ENCODE measurements at regions not wholly inside any gene's neighbourhood (a gene's known extent, or its start where the extent isn't known, plus 50 kb on each side); places are given as distances from the start of the nearest gene placed in this dataset.

DNA sequence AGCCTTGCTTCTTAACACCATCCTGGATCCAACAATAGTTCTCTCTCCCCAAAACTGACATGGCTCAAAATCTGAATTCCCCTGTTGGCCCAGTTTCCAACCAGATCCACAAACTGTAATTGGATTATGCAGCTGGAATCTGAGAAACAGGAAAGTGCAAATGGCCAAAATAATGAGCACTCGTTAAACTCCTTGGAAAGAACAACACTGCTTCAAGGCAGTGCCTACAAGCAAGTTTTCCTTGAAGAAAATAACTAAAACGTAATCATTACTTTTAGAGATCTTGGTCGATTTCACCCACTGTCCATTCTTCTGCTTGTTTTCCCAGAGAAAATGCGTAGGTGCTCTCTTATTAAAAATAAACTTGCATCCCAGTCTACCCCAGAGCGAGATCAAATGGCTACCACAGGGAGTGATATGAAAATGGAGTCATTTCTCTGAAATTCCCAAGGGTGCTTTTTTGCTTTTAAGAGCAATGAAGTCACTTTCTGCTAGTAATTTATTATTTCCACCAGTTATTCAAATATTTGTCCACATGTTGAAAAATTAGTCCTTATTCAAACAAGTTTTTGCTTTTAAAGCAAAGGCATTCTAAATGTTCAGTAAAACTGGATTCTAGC is 264.2 kb downstream of the C1D start:
- no peaks in the 10 kb centered on the region for H4K20me1 ChIP-seq
- no peaks in the 10 kb centered on the region for H3K36me3 ChIP-seq
- H3K27ac ChIP-seq, result no peak overlapping the region
- no peak for TF ChIP-seq Cebpa-rat (IDR thresholded peaks at IDR 0.05)
- no peak overlapping the region for H3K4me3 ChIP-seq
- H3K9me3 ChIP-seq (replicated peaks in 1 of 11), result no peaks in the 10 kb centered on the region
- H3K4me2 ChIP-seq, result no peak overlapping the region
- no peak overlapping the region for H3K9ac ChIP-seq
- no peaks in the 10 kb centered on the region for H3K27me3 ChIP-seq
- no peaks in the 10 kb centered on the region for H3K4me1 ChIP-seq

GRCh38 chr2:67799886-67800285 is 262.9 kb downstream of the C1D start:
- Histone ChIP-seq H3K27ac (no peak overlapping the region), H3K36me3 (no peaks in the 10 kb centered on the region), H3K27me3 (no peaks in the 10 kb centered on the region), H3K4me3 (no peak overlapping the region), H3K9me3 (replicated peaks in 1 of 11) (0 out of 22 replicates have a peak, but pooled peaks cover 0 to 6% (median 0%) of the 10 kb centered on the region in 11 experiments), H3K4me1 (no peaks in the 10 kb centered on the region), H4K20me1 (no peaks in the 10 kb centered on the region), H3K4me2 (no peak overlapping the region), H3K9ac (no peak overlapping the region)
- TF ChIP-seq Cebpa-rat (IDR thresholded peaks at IDR 0.05), result no peak

DNA sequence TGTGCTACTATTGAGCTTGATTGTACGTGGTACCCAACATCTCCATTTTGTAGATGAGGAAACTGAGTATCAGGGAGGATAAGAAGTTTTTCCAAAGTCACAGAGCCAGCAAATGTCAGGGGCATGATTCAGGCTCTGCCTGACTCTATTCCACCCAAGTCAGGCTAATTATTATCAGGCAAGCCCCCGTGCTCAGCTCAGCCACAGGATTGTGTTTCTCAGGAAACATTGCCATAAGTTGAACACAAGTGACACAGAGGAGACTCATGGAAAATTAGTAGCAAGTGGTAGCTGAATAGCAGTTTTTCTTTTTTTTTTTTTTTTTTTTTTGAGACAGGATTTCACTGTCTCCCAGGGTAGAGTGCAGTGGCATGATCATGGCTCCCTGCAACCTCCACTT is 260.5 kb downstream of the C1D start:
- Histone ChIP-seq H3K4me2 (no peak overlapping the region), H3K9me3 (replicated peaks in 1 of 11) (peaks cover 0 to 13% (median 2%) of the 10 kb centered on the region in 11 experiments; a peak in 14 of 22 replicates), H3K9ac (no peak overlapping the region), H3K4me3 (no peak overlapping the region), H3K27me3 (no peaks in the 10 kb centered on the region), H4K20me1 (no peaks in the 10 kb centered on the region), H3K27ac (no peak overlapping the region), H3K4me1 (no peaks in the 10 kb centered on the region), H3K36me3 (no peaks in the 10 kb centered on the region)
- no peak for TF ChIP-seq Cebpa-rat (IDR thresholded peaks at IDR 0.05)

DNA sequence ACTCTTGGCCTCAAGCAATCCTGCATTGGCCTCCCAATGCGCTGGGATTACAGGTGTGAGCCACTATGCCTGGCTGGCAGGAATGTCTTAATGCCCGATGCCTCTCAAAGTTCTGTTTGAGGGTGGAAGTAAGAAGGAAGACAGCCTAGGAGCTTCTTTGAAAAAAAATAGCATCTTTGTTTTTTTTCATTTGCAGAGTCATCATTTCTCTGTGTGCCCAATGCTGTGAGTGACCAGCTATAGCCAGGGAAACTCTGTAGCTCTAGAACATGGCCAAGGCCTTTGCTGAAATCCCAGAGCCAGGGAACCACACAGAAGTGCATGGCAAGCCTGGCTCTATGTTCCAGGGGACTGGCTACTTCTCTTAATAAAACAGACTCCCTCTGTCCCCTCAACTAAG is 260.0 kb downstream of the C1D start:
- Histone ChIP-seq H4K20me1 (no peaks in the 10 kb centered on the region), H3K27me3 (no peaks in the 10 kb centered on the region), H3K4me1 (no peaks in the 10 kb centered on the region), H3K27ac (no peak overlapping the region), H3K9ac (no peak overlapping the region), H3K4me2 (no peak overlapping the region), H3K4me3 (no peak overlapping the region), H3K36me3 (no peaks in the 10 kb centered on the region), H3K9me3 (replicated peaks in 1 of 11) (peaks cover 4 to 18% (median 7%) of the 10 kb centered on the region in 11 experiments; a peak in 17 of 22 replicates)
- TF ChIP-seq Cebpa-rat (IDR thresholded peaks at IDR 0.05), result no peak

DNA sequence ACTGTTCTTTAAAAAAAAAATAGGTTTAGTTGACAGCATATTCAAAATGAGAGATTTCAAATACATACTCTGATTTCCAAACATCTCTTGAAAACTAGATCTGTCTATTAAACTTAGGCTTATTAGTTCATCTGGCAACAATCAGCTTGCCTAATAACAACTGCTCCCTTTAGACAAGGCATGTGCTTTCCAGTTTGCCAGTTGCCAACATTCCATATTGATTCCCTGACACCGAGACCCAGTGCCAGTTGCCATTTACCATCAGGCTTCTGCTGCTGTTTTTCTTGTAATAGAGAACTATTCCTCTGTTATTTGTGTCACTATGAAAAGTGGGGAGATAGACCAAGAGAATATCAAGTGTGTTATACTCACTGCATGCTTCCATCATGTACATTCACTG is 256.0 kb downstream of the C1D start:
- Histone ChIP-seq H3K4me1 (no peaks in the 10 kb centered on the region), H4K20me1 (no peaks in the 10 kb centered on the region), H3K36me3 (no peaks in the 10 kb centered on the region), H3K27ac (no peak overlapping the region), H3K9me3 (replicated peaks in 1 of 11) (peaks cover 26 to 58% (median 35%) of the 10 kb centered on the region in 11 experiments), H3K27me3 (no peaks in the 10 kb centered on the region), H3K9ac (no peak overlapping the region), H3K4me2 (no peak overlapping the region), H3K4me3 (no peak overlapping the region)
- no peak for TF ChIP-seq Cebpa-rat (IDR thresholded peaks at IDR 0.05)

GRCh38 chr2:67808112-67808511 is 254.7 kb downstream of the C1D start:
- H3K4me2 ChIP-seq, result no peak overlapping the region
- no peaks in the 10 kb centered on the region for H4K20me1 ChIP-seq
- H3K9me3 ChIP-seq (replicated peaks in 1 of 11), result peaks cover 37 to 70% (median 43%) of the 10 kb centered on the region in 11 experiments
- no peak overlapping the region for H3K9ac ChIP-seq
- no peak overlapping the region for H3K27ac ChIP-seq
- H3K36me3 ChIP-seq, result no peaks in the 10 kb centered on the region
- no peak overlapping the region for H3K4me3 ChIP-seq
- H3K4me1 ChIP-seq, result no peaks in the 10 kb centered on the region
- no peaks in the 10 kb centered on the region for H3K27me3 ChIP-seq
- no peak for TF ChIP-seq Cebpa-rat (IDR thresholded peaks at IDR 0.05)

DNA sequence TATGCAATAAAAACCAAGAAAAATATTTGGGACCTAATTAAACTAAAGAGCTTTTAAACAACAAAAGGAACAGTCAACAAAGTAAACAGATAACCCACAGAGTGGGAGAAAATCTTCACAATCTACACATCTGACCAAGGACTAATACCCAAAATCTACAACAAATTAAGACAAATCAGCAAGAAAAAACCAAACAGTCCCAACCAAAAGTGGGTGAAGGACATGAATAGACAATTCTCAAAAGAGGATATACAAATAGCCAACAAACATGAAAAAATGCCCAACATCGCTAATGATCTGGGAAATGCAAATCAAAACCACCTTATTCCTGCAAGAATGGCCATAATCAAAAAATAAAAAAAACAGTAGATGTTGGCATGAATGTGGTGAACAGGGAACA is 250.1 kb downstream of the C1D start:
- Histone ChIP-seq H3K4me2 (no peak overlapping the region), H3K9me3 (replicated peaks in 1 of 11) (peaks cover 32 to 54% (median 38%) of the 10 kb centered on the region in 11 experiments), H3K36me3 (no peaks in the 10 kb centered on the region), H3K27me3 (no peaks in the 10 kb centered on the region), H4K20me1 (no peaks in the 10 kb centered on the region), H3K4me3 (no peak overlapping the region), H3K27ac (no peak overlapping the region), H3K9ac (no peak overlapping the region), H3K4me1 (no peaks in the 10 kb centered on the region)
- no peak for TF ChIP-seq Cebpa-rat (IDR thresholded peaks at IDR 0.05)

DNA sequence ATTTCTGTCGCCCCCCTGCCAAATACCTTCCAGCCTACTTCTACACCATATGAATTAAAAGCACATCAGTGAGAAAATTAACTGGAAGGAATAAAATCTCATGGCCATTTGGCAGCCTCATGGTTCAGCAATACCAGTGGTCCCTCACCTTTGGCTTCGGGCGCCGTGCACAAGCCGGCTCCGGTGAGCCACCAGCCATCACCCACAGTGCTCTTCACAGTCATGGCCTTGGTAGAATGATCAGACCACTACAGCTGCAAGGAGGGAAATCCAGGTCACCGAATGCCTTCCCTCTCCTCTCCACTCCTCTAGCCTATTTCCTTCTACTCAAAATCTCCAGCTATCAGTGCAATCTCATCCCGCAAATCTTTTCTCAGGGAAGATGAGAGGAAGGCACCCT is 239.1 kb downstream of the C1D start:
- Histone ChIP-seq H3K4me3 (no peak overlapping the region), H3K4me2 (peak overlapping the region in 6 of 11 experiments; percentile 20 to 62 (median 31); a peak in 5 of 22 replicates), H3K27me3 (no peaks in the 10 kb centered on the region), H3K27ac (peak overlapping the region in 1 of 11 experiments; percentile 4; a peak in 1 of 22 replicates), H3K36me3 (peaks cover 0 to 3% (median 0%) of the 10 kb centered on the region in 11 experiments; a peak in 1 of 22 replicates), H3K4me1 (peaks cover 15 to 33% (median 28%) of the 10 kb centered on the region in 10 experiments), H3K9ac (no peak overlapping the region), H4K20me1 (no peaks in the 10 kb centered on the region), H3K9me3 (replicated peaks in 1 of 11) (peaks cover 15 to 49% (median 41%) of the 10 kb centered on the region in 11 experiments; a peak in 20 of 22 replicates)
- TF ChIP-seq Cebpa-rat (IDR thresholded peaks at IDR 0.05), result no peak

- Histone ChIP-seq H4K20me1 (no peaks in the 10 kb centered on the region), H3K9ac (no peak overlapping the region), H3K4me1 (peaks cover 15 to 33% (median 28%) of the 10 kb centered on the region in 10 experiments), H3K27ac (peak overlapping the region in 1 of 11 experiments; percentile 17; a peak in 1 of 22 replicates), H3K27me3 (no peaks in the 10 kb centered on the region), H3K4me3 (no peak overlapping the region), H3K36me3 (peaks cover 0 to 3% (median 0%) of the 10 kb centered on the region in 11 experiments; a peak in 1 of 22 replicates), H3K9me3 (replicated peaks in 1 of 11) (peaks cover 18 to 53% (median 45%) of the 10 kb centered on the region in 11 experiments; a peak in 20 of 22 replicates), H3K4me2 (peak overlapping the region in 8 of 11 experiments; percentile 20 to 62 (median 28); a peak in 8 of 22 replicates)
- no peak for TF ChIP-seq Cebpa-rat (IDR thresholded peaks at IDR 0.05)
These were observed 238.6 kb downstream of the C1D start for GRCh38 chr2:67824186-67824585.

- peaks cover 15 to 33% (median 28%) of the 10 kb centered on the region in 10 experiments for H3K4me1 ChIP-seq
- H3K27me3 ChIP-seq, result no peaks in the 10 kb centered on the region
- H3K36me3 ChIP-seq, result peaks cover 0 to 3% (median 0%) of the 10 kb centered on the region in 11 experiments; a peak in 1 of 22 replicates
- peak overlapping the region in 9 of 11 experiments; percentile 47 to 75 (median 60); a peak in 18 of 22 replicates for H3K27ac ChIP-seq
- H3K9me3 ChIP-seq (replicated peaks in 1 of 11), result peaks cover 18 to 55% (median 45%) of the 10 kb centered on the region in 11 experiments; a peak in 20 of 22 replicates
- H4K20me1 ChIP-seq, result no peaks in the 10 kb centered on the region
- H3K4me2 ChIP-seq, result peak overlapping the region; percentile 48 to 74 (median 66)
- H3K4me3 ChIP-seq, result no peak overlapping the region
- no peak overlapping the region for H3K9ac ChIP-seq
- no peak for TF ChIP-seq Cebpa-rat (IDR thresholded peaks at IDR 0.05)
These were observed 237.3 kb downstream of the C1D start for GRCh38 chr2:67825476-67825875.
